ENCODE measurements at regions not wholly inside any gene's neighbourhood (a gene's known extent, or its start where the extent isn't known, plus 50 kb on each side); places are given as distances from the start of the nearest gene placed in this dataset.

DNA sequence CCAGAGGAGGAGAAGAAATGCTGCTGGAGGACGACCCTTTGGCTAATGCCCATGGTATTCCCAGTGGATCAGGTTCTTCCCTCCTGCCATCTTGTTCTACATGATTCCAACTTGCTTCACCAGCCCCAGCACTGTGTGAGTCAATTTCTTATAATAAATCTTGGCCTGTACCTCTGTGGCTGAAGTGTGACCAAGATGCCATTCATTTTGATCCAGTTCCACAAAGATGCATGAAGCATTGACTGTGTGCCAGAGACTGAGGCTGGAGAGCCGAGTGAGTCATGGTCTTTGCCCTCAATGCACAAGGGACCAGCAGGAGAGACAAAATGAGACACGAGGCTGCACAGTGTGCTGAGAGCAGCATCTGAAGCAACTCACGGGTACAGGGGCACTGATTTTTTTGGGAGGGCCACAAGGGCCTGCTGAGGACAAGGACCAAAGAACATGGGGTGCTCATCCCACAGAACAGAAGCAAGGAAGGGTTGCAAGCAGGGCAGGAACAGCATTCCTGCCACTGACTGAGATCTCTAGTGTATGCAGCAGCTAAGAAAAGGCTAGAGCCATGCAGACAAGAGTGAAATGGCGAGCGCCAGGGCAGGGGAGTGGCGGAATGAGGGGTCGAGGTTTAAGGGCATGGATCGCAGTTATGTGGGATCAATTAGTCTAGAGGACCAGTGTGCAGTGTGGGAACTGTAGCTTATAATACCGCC, 207.0 kb downstream of the THBS2 start:
- TF ChIP-seq, protein P1, sequence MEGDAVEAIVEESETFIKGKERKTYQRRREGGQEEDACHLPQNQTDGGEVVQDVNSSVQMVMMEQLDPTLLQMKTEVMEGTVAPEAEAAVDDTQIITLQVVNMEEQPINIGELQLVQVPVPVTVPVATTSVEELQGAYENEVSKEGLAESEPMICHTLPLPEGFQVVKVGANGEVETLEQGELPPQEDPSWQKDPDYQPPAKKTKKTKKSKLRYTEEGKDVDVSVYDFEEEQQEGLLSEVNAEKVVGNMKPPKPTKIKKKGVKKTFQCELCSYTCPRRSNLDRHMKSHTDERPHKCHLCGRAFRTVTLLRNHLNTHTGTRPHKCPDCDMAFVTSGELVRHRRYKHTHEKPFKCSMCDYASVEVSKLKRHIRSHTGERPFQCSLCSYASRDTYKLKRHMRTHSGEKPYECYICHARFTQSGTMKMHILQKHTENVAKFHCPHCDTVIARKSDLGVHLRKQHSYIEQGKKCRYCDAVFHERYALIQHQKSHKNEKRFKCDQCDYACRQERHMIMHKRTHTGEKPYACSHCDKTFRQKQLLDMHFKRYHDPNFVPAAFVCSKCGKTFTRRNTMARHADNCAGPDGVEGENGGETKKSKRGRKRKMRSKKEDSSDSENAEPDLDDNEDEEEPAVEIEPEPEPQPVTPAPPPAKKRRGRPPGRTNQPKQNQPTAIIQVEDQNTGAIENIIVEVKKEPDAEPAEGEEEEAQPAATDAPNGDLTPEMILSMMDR (IDR thresholded peaks at IDR 0.05), result no peak
- TF ChIP-seq POLR2A (IDR thresholded peaks at IDR 0.05), result no peak
